GM21723 (cell line): ENCODE measurements at regions not wholly inside any gene's neighbourhood (a gene's known extent, or its start where the extent isn't known, plus 50 kb on each side); places are given as distances from the start of the nearest gene placed in this dataset.

Experiments
- ATAC-seq: cut with Tn5 transposase; IDR thresholded peaks from one replicate; pipeline ENCODE4 v1.9.1; 2021; ENCODE audit warnings: mild to moderate bottlenecking, moderate library complexity; ENCODE audit not compliant: unreplicated experiment

DNA sequence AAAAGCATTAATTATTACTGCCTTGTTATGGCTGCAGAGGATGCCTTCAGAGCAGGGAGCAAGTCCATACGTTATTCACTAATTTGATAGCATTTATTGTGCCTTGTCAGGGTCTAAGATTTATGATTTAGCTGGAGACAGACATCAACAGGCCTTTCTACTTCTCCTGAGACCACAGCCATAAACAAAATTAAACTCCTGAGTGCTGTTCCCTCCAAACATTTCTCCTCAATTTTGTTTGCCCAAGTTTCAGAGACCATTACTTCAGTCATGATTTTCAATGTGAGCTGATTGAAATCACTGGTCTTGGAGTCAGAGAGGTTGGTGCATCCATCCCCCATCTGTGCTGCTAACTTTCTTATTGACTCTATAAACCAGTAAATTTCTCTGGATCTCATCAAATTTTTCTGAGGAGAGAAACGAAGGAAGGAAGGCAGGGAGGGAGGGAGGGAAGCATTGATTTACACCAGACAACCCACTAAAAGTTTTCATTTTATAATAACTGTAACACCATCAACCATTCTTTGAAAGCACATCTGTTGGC is 423.6 kb upstream of the CDH11 start:
- ATAC-seq = no peak

DNA sequence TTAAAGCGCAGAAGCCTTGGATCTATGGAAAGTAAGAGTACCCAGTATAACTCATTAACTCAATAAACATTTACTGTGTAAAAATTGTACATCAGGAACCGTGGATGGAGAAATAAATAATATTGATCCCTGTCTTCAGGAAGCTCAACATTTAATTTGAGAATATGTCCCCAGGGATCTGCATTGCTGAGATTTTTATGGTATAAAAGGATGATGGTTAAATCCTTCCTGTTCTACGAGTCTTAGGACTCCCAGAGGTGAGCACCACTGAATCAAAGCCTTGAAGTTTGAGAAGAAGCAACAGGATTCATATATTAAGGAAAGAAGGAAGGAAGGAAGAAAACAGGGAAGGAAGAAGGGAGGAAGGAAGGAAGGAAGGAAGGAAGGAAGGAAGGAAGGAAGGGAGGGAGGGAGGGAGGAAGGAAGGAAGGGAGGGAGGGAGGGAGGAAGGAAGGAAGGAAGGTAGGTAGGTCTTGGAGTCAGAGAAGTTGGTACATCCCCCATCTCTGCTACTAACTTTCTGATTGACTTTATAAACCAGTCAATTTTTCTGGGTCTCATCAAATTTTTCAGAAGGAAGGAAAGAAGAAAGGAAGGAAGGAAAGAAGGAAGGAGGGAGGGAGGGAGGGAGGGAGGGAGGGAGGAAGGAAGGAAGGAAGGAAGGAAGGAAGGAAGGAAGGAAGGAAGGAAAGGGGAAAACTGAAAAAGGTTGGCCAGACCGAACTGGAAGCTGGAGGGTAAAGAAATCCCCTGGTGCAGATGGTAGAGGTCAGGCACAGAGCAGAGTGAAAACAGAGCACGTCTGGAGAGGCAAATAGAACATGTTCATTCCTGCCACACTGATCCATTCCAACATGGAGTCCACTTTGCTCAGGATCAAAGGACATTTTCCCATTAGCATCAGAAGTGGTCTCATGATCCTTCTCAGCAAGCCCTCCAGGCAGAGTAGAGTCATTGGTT is 422.2 kb upstream of the CDH11 start:
- no peak for ATAC-seq

DNA sequence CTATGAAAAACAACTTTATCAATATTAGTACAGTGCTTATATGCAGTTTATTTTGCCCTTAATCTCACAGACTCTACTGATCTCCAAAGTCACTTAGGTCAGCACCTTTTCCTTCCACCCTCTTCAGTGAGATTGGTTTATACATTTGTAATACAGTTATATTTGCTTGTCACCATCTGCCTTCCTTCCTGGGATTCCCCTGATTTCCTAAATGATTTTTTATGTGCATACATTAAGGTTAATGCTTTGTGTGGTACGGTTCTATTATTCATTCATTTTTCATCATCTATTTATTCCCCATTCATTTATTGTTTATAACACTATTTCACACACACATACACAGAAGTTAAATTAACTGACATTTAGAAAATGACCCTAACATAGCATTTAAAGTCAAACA is 419.8 kb upstream of the CDH11 start:
- ATAC-seq = no peak

DNA sequence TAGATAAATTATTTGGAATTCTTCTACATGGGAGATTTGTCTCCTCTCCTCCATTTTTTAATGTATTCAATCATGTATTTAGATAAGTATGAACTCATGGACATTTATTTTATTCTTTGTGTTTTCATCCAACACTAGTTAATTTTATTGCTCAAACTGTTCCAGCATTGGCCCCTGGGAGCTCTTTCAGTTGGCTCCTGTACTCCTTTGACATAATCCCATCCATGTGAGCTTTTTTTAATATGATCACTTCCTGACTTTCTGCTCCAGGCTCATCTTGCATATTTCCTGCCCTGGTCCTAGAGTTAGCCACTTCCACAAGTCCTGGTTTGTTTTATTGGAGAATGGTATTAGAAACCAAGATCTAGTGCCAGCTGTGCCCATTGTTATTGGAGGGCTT is 419.0 kb upstream of the CDH11 start:
- no peak for ATAC-seq

DNA sequence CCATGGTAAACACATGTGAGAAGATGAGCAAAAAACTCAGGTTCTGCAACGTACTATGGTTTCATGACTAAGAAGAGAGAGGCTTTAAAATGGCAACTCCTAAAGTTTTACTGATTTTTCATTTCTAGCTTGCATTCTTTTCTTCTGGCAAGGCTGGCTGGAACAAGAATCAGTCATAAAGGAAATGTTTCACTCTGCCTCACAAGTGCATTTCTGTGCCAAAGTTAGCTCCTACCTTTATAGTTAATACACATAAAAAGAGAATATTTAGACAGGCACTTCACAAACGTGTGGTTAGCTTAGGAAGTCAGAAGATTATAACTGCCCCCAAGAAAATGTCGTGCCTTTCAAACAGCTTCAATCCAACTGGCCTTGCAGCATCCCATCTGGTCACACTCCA is 417.1 kb upstream of the CDH11 start:
- ATAC-seq = no peak

DNA sequence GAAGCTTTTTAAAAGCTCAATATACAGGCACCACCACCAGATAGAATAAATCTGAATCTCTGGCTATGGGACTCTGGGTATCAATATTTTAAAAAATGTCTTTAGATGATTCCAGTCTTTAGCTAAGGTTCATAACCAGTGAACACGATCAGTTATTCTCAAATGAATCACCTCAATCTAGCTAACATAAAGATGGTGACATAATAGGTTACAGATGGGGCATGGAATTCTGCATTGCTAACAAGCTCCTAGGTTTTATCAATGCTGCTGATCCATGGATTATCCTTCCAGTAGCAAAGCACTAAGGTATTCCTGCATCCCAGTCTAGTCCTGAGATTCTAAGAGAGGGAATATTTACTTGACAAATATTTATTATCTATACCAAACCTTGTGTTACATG is 415.5 kb upstream of the CDH11 start:
- ATAC-seq = no peak

DNA sequence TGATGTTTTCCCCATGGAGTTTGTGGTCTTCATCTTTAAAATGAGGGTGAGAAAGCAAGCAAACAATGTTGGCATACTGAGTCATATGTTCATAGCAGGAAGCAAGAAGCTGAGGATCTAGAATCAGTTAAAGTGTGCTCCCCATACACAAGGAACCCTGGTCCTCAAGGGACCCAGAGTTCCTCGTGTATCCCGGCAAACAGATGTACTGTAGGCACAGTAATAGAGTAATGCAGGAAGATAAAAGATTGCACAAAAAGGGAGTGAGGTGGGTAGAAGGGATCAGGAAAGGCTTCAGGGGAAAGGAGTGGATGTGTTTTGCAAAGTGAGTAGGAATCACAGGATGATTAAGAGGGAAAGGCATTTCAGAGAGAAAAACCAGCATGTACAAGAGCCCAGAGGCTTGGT is 412.3 kb upstream of the CDH11 start:
- no peak for ATAC-seq

DNA sequence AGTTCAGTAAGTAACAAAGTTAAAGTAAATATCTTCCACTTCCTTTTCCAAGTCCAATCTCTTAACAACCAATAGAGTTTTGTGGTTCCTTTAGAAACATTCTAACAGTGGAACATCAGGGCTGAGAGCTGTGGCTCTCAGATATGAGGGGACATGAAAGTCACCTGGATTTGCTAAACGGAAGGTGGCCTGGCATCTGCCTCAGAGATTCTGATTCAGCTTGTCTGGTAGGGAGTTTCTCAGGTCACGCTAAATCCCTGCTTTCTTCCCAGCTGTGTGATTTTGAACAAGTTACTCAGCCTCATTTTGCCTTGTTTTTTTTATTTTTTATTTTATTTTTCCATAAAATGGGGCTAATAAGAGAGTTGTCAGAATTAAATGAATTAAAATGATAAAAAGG is 411.0 kb upstream of the CDH11 start:
- no peak for ATAC-seq

DNA sequence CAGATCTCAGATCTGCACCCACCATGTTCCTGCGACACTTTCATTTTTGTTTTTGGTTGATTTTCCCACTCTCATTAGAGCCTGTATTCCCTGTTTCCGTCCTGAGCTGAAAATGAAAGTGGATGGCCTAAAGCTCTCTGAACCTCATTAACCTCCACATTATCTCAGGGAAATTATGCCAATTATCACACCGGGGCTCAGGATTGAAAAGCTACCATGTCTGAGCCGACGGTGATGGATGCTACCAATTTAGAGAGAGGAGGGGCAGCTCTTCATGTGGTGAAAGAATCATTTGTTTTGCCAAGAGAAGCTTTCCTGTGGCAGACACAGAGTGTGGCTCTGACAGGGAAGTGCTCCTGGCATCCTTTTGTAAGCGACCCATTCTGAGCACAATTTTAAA is 410.4 kb upstream of the CDH11 start:
- no peak for ATAC-seq

DNA sequence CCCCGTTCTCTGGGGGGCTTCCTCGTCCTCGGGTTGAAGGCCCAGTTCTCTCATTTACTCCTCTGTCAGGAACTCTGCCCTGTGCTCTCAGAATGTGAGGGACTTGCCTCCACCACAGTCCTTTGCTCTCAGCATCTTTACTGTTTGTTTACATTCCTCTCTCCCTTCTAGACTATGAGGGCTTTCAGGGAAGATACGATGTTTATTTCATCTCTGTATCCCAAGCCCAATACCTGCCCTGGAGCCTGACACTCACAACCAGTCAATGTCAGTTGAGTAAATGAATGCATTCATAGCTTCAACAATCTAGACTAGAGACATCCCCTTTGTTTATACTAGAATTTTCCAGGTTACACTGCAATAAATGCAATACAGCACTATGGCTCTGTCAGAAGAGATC is 409.6 kb upstream of the CDH11 start:
- ATAC-seq = no peak

DNA sequence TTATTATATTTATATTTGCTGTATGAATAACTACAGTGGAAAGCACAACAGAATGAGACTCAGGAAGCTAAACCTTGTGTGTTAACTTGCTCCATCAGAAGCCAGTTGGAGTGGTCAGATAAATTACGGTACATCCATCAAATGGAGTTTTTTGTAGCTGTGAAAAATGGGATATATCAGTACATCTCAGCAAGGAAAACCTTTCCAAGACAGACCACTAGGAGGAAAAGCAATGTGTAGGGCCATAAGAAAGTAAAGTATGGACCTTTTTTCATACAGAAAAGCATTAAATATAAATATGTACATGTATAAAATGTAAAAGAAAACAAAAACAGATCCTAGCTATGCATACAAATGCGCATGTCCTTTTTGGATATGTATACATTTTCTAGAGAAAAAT is 403.8 kb upstream of the CDH11 start:
- ATAC-seq = no peak

DNA sequence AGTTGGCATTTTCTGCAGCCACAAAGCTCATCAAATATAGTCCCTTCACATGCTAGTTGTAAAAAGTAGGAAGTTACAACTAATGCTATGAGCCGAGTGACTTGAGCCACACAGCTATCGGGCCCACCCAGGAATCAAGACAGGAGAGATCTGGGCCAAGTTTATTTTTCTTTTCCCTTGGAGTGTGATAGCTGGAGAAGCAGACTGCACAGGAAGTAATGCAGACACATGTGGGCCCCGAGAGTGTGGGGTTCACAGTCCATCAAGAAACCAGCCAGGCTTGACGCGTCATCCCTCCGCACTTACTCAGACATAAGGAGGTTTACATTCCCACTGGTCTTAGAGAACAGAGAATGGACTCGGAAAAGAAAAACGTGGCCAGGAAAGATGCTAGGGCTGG is 403.1 kb upstream of the CDH11 start:
- no peak for ATAC-seq

DNA sequence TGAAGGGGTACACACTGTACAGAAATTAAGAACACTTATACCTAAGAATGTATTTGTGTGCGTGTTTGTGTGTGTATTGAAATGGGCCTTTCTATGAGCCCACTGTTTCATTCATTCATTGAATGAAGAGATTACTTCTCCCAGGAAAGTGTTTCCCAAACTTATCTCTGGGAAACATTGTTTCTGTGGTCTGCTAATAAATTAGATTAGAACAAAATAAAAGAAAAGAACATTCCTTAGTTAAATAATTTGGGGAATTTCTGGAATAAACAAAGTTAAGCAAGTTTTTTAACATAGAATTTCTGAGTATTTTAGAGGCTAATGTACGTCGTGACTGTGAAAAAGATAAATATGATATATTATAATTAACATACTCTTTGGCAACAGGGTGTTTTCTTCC is 402.4 kb upstream of the CDH11 start:
- ATAC-seq = no peak

DNA sequence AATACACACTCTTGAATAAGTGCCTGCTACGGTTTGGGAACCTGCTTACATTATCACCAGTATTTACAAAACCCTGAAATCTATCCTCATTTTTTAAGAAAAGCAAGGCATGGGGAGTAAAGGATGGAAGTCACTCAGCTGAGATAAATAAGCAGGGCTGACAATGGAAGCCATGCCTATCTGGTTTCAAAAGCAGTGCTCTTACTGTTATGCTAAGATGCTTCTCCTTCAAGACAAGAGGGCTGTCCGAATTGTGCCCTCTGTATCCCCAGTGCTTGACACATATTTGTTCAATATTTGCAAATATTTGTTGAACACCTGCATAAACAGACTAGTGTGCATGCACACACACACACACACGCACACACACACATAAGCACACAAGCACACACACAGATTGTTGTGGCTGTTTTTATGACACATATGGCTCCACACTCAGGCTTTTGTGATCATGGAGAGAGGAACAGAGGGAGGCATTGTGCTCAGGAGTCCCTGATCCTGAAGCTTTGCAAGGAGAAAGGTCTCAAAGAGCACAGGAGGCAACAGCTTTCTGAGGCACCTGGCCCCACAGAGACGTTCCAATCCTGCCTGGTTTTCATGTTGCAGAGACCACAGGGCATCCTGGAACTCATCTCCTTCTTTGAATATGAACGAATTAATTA is 401.6 kb upstream of the CDH11 start:
- ATAC-seq = no peak

DNA sequence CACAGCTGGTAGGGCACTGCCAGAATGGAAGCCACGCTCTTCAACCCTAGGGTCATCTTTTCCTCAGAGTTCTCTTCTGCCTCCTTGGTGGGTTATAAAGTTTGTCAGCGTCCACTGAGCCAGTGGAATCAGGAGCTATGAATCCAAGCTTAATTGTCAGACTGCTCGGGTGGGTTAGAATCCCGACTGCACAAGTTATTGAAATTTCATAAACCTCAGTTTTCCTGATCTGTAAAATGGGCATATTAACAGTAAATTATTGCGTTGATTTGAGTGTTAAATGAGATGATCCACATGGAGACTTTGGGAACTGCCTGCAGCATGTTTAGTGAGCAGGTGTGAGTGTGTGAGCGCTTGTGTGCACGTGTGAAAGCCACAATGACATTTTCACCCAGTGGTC is 400.5 kb upstream of the CDH11 start:
- ATAC-seq = no peak

DNA sequence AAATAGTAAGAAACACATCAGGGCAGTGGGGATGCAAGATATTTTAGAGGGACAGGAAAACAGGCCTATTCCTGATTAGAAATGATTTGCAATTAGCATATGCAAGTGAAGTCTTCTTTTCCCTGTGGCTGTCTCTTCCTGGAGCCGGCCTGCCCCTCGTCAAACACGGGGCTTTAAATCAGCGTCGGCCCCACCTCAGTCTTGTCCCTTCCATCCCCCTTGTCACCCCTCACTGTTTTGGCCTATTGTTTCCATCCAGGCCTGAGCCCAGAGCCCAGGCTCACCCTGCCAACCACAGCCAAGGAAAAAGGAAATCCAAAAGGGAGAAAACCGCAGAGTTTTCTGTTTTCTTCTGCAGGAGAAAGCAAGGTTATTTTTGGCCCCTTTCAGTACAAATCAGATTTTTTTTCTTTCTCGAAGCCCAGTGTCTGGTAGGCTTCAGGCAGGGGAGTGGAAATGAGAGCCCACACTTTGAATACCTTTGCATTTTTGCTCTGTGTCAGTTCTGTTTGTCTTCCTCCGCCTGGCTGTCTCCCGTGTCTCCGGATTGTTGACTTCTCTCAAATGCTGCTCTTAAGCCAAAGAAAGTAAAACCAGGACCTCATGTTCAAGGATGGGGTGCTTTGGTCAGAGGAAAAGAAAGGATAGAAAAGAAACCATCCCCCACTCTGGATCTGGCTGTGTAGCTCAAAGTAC is 399.9 kb upstream of the CDH11 start:
- no peak for ATAC-seq

DNA sequence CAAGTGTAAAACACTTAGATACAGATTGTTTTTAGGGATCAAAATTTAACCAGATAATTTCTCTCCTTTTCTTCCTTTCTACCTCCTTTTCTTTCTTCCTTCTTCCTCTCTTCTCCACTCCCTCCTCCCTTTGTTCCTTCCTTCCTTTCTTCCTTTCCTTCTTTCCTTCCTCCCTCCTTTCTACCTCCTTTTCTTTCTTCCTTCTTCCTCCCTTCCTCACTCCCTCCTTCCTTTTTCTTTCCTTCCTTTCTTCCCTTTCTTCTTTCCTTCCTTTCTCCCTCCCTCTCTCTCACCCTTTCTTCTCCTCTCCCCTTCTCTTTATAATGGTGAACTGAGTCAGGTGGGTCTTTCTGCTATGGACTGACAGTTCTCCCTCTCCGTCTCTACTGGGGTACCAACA is 397.5 kb upstream of the CDH11 start:
- no peak for ATAC-seq

DNA sequence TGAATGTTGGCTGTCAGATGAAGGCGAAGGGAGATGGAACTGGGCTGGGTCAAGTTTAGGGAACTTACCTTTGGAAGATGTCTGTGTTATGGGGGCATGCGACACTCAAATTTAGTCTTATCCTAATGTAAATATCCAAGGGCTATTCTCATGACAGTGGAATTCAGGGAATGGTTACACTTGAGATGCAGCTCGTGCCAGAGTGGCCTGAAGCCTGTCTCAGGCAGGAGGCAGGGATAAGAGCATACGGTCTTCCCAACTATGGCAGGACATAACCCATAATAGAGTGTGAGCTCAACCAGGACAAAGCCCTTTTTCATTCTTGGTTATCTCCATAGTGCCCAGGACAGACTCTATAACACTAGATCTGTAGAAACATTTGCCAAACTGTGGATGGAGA is 393.3 kb upstream of the CDH11 start:
- ATAC-seq = no peak

DNA sequence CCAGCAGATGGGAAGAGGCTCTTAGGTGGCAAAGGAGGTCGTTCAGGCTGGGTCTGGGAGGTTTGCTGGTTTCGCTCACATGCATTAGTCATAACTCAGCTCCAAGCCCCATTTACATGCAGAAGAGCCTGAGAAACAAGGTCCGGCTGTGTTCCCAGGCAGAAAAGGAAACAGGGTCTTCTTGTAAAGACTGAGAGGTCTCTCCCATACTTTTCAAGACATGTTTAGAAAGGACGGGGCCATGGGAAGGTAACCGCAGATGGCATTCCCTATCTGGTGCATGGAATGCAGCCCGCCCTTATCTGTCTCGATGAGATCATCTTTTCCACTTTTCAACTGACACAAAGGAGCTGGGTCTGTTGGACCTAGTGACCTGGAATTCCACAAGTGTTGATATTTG is 389.0 kb upstream of the CDH11 start:
- no peak for ATAC-seq

DNA sequence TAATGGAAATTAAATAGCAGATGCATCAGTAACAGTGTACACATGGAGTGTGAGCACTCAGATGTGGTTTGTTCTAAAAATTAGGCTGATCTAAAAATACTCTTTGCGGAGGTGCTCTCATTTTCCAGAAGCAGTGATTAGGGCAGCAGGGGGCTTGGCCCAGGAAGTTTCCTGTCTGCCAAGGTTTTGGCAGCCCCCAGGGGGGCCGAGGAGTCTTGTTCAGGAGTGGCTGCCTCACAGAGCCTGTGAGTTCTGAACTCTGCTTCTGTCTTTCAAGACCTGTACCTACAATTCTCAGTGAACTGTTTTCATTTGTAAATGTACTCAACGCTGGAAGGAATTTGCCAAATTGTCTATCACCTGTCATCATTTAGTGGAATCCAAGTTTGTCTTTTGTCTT is 388.4 kb upstream of the CDH11 start:
- no peak for ATAC-seq

DNA sequence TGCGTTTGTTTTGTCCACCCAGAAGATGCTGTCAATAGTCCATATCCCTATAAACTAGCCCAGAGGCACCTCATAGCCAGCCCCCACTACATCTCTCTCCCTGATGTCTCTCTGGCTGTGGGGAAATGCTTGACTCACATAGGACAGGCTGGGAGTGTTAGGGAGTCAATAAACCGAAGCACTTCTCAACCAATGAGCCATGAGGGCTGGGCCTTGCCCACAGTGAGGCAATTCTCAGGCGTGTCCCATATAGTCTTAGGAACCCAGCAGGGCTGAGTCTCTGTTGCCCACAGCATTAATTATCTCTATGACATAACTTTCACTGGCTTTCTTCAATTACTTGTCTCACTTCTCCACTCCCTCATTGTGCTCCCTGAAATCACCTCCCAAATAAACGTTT is 387.3 kb upstream of the CDH11 start:
- no peak for ATAC-seq

DNA sequence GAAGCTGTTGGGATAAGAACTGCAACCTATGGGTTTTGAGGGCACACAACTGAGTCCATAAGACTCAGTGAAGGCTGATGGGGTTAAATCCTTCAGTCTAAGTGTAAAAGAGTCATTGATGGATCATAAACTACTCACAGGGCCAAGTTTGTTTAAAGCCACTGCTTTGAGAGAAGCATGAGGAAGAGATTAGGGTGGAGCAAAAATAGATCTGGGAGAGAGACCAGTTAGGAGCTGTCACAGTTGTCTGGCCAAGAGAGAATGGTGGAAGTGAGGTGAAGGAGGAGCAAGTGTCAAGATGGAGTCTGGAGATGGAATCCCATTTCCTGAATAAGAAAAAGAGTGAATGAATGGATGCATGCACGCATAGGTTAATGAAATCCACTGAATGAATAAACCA is 379.1 kb upstream of the CDH11 start:
- no peak for ATAC-seq
